Activated CD4-positive, alpha-beta T cell treated with anti-CD3 and anti-CD28 coated beads for 48 hours (primary cell): ENCODE measurements at regions not wholly inside any gene's neighbourhood (a gene's known extent, or its start where the extent isn't known, plus 50 kb on each side); places are given as distances from the start of the nearest gene placed in this dataset.

Experiments used
- DNase-seq: peaks from one replicate; pipeline ENCODE4 v3.0.0-alpha.2; 2020

DNA sequence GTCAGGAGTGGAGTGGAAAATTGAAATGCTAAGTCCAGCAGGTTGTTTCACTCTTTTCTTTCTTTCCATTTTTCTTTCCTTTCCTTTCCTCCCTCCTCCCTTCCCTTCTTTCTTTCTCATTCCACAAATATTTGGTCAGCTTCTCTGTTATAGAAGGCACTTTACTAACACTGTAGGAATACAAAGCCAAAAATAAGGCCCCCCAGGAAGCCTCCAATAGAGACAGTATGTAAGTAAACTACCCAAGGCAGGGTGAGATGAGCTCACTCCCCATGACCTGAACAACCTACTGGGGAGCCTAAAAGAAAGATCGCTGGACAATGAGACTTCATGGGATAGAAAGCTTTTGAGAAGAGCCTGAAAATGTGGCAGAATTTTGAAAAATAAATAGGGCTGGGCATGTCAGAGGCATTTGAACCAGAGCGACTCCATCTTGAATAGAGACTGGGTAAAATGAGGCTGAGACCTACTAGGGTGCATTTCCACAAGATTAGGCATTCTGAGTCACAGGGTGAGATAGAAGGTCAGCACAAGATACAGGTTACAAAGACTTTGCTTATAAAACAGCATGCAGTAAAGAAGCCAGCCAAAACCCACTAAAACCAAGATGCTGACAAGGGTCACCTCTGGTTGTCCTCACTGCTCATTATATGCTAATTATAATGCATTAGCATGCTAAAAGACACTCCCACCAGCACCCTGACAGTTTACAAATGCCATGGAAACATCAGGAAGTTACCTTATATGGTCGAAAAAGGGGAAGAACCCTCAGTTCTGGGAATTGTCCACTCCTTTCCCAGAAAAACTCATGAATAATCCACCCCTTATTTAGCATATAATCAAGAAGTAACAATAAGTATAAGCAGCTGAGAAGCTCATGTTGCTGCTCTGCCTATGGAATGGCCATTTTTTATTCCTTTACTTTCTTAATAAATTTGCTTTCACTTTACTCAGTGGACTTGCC is 158.9 kb upstream of the EGFLAM start:
- no peak for DNase-seq

DNA sequence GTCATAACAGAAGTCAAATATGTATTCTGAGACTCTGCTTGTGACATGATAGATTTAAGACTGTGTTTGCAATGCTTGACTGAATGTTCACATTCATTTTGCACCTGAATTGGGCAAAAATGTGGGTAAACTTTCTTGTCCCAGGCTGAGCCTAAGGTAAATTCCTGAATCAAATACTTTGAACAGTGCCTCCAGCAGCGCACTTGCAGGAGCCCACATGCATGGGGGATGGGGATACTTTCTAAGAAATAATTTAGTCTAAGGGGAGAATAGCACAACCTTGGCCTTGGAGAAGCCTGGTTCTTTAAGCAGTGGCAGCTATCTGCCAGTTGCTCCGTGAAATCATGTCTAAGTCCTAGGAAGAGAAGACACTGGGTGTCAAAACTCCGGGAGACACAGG is 163.5 kb upstream of the EGFLAM start:
- no peak for DNase-seq

DNA sequence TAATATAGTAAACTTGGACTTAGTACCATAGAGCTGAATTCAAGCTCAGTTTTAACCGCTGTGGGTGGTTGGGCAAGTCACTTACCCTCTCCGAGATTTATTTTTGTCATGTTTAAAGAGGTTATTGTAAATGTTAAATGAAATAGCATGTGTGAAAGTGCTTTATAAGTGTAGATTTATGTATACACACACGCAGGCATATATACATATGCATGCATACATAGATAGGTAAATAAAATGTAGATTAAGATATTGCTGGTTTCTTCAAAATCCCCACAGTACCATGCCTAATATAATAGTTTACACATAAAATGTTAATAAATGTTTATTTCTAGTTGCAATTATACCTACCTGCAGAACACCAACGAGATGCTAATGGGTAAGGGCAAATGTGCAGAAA is 164.5 kb upstream of the EGFLAM start:
- DNase-seq: no peak

DNA sequence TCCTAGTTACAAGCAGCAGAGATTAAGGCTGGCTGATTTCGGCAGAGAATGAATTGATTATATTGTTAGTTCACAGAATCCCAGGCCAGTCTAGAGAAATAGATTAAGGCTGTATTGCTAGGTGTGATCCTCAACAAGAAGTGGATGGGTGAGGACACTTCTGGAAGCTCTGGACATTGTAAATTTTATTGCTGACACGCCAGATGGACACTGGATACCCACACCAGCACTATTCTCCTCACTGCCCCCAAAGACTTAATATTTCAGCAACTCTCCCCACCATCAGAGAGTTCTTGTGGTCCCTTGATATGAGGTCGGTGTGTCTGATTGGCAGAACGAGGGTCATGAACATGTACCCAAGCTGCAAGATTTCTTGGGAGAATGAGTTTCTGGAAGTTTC is 171.6 kb upstream of the EGFLAM start:
- DNase-seq: no peak

DNA sequence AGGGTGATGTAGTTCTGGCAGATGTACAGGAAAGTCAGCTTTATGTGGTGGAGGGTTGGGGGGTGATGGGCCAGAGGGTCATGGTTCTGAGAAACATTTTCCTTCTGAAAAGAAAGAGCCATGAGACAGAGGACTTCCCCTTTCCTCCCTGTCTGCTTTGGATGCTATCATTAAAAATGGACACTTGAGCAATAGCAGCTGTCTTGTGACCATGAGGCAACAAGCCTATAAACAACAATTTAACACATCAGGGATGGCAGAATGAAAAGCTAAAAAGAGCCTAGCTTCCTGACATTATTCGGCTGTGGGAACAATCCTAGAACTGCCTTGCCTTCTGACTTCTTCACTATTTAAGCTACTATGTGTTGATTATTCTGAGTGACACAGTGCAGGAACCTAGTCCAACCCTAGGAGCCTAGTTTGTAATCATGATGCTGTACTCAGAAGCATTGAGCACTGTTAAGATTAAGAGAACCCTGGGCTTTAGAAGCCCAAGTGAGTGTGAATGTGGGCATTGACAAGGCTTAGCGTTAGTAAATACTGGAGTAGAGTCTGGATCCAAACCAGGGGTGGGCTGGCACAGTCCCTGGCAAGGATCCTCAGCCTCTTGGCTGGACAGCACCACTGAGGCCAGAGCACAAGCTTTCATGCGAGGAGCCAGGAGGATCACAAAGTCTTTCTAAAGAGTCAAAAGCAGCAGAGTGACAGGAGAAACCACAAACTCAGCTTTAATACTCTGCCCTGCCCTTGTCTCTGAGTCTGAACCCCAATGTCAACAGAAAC is 178.5 kb upstream of the EGFLAM start:
- DNase-seq: no peak

DNA sequence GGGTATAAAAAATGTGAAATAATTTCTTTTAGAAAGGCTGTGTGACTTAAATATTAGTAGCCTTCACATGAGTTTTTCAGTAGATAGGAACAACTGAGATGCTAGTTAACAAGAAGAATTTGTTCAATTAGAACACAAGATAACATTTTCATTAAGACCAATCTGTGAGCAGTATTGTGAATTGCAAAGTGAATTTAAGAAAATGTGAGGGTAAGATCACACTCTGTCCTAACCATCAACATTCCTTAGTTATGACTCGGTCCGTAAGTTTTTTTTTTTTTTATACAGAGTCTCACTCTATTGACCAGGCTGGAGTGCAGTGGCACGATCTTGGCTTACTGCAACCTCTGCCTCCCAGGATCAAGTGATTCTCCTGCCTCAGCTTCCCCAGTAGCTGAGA is 180.2 kb upstream of the EGFLAM start:
- DNase-seq: no peak

DNA sequence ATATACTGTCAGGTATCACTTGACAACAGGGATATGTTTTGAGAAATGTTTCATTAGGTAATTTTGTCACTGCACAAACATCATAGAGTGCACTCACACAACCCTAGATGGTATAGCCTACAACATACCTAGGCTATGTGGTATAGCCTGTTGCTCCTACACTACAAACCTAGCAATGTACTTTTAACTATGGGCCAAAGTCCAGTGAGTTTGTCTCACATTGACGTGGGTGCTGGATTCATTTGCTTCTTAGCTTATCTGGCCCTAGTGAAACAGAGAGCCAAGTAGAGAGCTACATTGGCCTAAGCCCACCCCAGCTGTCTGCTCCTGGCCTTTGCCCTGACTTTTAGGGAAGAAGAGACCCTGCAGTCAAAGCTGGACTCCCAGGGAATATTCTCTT is 180.7 kb upstream of the EGFLAM start:
- no peak for DNase-seq

DNA sequence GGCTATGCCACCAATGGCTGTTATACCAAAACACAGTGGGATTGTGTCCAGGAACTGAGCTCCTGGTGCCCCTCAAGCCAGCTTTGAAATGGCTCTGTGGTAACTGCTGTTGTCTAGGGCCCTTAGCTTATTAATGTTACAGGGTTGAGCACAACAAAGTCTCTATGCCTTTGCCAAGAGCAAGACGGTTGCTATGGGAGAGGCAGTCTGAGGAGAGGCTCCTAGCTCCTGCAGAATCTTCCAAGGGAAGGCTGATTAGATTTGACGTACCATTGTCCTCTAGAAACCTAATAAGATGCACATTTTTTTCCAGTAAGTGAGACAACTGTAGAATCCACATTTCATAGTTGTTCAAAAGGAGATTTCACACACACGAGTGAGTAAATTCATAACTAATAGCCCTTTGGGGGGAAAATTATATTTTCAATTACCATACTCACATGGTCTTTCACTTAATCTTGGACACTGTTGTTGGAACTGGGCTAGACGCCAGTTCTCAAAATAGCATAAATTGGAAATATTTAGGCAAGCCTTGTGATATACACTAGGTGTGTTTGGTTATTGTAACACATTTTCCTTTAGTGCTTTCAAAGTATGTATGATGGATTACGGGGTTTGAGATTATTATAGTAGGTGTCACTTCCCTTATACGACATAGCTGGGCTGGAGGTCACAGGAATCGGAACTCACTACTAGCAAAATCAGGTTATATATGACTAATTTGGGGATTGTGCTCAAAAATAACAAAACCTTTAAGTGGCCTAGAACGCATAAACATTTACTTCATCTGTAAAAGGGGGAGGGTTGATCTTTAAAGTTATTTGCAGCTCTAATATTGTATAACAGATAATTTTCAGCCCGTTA is 186.3 kb upstream of the EGFLAM start:
- no peak for DNase-seq

DNA sequence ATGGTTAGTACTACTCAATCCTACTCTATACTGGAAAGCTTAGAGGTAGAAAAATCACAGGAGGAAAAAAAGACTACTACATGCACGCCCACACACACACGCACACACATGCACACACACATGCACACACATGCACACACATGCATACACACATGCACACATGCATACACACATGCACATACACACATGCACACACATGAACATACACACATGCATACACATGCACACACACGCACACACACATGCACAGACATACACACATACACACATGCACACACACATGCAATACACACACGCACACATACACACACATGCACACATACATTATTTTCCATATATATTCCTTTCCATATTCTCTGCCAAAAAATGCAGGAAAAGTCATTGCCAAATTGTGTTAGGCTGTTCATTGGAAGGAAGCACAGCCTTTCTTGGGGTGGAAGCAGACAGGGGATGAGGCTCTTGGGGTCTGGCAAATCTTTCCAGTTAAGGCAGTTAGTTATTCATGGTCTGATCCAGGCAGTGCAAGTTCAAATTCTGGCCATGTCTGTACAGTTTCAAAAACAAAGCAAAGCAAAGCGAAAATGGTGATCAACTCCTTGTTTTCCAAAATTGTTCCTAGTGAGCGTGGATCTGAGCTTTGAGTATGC is 187.9 kb upstream of the EGFLAM start:
- DNase-seq: no peak

DNA sequence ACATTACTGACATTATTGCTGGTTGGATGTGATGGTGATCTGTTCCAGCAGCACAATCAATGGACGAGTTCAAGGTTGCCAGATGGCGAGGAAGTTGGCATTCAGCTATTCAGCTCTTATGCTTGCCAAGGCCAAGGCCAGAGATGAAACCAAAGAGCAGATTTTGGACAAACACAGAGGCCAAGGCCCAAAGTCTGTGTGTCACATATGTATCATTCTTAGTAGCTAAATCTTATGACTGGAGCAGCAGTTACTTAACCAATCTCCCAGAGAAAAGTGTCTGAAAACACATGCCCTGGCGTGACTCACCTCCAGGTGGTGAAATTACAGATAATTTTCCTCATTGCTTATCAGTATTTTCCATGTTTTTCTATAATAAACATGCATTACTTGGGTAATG is 189.0 kb upstream of the EGFLAM start:
- DNase-seq: no peak

DNA sequence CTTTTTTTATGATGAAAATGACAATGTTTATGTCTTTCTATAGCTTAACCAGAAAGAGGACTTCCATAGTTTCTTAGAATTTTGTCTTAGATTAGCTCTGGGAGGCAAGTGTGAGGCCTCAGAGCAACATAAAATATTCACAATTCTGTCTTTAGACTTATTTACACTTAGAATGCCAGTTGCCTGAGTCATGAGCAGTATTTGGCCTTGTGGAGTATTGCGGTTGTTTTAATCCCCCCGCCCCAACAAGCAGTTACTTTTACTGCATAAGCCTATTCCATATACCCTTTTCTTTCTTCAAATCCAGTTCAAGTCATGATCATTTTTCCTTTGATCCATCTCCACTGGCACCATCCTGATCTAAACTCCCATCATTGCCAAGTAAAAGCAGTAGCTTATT is 198.0 kb upstream of the EGFLAM start:
- DNase-seq: no peak

DNA sequence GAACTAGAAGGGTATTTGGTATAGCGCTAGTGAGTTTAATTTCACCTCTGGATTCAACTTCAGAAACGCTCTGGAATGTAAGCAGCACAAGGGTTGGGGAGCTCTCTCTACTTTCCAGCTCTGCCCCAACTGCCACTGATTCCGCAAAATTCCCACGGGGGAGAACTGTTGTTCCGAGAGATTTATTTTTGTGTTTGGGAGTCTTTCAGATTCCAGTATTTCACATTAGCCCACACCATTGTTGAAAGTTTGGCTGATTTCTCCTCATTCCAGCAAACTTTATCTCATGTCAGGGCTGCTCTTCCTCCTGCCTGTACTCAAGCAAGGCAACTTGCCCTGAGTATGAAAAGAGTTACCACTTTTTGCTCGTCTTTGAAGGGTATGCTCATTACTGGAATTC is 198.5 kb upstream of the EGFLAM start:
- DNase-seq: no peak

DNA sequence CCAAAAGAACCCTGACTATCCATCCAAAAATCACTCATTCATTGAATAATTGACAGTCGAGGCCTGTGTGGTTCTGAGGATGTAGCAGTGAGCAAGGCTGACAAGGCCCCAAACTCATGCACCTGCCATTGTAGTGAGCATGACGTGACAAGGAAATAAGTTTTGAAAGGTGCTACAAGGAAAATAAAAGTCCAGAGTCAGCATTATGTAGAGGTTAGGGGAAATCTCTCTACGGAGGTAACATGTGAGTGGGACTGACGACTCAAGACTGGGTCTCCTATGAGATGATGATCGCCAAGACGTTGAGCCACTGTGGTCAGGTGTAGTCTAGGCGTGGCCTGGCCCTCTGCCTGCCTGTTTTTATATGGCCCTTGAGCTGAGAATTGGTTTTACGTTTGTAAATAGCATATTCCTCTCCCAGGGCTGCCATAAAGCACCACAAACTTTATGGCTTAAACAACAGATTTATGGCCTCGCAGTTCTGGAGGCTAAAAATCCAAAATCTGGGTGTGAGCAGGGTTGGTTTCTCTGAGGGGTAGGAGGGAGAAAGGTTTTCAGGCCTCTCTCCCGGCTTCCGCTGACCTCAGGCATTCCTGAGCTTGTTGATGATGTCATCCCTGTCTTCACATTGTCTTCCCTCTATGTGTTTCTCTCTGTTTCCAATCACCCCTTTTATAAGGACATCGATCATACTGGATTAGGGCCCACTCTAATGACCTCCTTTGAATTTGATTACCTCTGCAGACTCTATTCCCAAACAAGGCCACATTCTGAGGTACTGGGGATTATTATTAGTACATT is 206.4 kb upstream of the EGFLAM start:
- DNase-seq: no peak

DNA sequence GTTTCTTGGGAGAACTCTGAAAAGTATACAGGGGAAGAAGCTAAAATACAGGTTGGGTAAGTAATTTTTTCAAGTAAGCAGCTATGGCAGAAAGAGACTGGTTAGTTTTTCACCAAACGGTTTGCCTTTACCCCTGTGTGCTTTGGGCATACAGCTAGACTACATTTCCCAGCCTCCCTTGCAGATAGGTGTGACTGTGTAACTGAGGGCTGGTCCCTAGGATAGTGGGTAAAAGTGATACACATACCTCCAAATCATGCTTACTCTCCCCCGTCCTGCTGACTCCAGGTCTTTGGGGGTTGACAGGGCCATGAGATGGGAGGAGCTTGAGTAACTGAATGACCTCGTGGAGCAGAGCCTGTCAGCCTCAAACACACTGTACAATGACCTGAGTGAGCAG is 208.6 kb upstream of the GDNF start:
- DNase-seq: no peak

DNA sequence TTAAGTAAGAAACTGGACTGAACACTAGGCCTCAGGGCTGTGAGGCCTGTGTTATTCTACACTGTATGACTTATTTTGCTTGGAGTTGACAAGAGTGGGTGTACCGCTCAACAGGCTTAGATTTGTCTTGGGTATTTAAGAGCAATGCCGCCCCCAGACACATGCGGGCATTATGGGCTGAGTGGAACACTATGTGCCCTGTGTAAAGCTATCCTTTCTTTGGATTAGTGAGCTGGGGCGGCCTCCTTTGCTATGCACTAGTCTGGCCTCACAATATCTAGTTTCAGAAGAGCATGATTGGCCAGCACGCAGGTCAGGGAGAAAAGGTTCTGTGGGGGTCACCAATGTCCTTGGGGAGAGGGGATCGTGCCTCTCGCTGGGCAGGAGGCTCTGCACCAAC is 206.3 kb upstream of the GDNF start:
- no peak for DNase-seq

DNA sequence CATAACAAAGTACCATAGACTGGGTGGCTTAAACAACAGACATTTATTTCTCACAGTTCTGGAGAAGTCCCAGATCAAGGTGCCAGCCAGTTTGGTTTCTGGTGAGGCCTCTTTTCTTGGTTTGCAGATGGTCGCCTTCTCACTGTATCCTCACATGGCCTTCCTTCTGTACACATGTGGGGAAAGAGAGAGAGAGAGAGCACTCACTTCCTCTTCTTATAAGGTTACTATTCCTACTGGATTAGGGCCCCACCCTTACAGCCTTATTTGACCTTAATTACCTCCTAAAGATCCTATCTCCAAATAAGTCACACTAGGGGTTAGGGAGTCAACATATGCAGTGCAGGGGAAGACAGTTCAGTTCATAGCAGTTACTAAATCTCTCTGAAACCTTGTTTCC is 205.6 kb upstream of the GDNF start:
- no peak for DNase-seq

DNA sequence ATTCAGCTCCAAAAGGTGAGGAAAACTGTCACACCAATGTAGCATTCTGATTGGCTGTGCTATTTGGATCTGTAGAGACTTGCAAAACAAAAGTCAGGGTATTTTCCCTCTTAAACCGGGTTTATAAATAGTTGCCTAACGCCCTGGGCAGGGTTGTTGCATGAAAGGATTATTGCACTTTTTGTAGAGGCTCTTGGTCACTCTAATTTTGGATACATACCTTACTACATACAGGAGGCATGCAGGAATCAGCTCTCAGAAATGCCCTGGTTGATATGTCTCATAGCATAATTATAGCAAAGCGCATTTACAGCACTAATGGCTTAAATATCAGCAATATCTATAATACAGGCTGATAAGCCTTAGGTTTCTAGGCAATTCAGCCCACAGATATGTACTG is 200.0 kb upstream of the GDNF start:
- no peak for DNase-seq

DNA sequence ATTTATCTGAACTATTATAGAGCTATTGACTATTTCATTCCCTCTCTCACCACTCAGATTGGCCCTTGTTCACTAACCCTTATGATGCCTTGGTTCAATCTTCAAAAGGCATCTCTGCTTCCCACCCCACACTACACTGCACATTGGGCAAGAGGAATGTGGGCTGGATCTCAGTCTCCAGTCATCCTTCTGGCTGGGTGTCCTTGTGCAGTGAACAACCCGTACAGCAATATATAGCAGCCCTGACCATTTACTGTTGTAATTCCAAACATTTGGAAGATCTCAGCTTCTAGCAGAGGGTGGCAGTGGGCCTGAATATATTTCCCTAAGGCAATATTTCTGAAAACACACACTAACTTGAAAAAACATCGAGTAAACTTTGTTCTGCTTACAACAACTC is 199.2 kb upstream of the GDNF start:
- DNase-seq: no peak

DNA sequence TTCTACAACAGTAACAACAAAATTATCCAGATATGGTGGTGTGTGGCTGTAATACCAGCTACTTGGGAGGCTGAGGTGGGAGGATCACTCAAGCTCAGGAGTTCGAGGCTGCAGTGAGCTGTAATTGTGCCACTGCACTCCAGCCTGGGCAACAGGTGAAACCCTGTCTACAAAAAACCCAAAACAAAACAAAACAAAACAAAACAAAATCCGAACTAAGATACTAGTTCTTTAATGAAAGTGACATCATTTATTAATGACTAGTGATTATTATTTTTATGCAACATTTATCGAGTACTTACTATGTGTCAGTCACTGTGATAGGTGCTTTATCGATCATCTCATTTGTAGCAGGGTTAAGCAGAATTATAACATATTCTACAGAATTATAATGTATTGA is 196.9 kb upstream of the GDNF start:
- no peak for DNase-seq

DNA sequence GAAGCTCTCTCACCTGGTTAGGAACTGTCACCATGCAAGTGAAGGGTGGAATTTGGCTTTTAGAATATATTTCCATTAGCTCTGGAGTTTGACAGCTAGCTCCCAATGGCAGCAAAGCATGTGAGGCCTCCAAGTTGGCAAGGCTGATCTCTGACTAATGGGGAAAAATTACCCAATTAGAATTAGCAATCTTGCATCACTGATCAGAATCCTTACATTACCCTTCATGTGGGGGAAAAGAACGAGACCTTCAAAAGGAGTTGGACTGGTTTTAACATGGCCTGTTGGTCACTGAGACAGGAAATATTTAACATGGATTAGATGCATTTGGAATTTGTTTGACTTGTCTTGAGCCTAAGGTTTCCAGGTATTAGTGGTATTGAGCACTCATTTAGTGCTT is 192.3 kb upstream of the GDNF start:
- DNase-seq: no peak

DNA sequence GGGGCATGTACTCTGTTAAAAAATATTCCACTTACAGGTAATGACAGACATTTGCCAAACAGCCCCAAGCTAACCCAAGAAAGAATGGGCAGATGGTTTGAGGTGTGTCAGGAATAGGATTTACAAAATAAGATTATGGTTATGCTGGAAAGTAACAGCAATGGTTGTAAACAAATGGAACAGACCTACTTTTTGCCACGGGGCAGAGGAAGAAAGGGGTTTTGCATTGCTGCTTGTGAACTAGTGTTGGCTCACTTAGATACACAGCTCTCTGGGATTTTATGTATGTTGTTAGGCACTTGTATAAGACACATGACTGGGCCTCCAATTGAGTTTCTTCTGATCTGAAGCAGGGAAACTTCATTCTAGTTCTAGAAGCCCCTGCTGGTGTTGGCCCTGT is 191.5 kb upstream of the GDNF start:
- DNase-seq: no peak
